H9 (cell line): ENCODE measurements at regions not wholly inside any gene's neighbourhood (a gene's known extent, or its start where the extent isn't known, plus 50 kb on each side); places are given as distances from the start of the nearest gene placed in this dataset.

ENCODE experiments used
- DNase-seq: peaks from one replicate; pipeline ENCODE4 v3.0.0-alpha.2; 2017
- H2AFZ ChIP-seq: one replicate; pipeline ENCODE4 v1.6.1; 2013; ENCODE audit warnings: mild to moderate bottlenecking, low read length, control low read depth, moderate library complexity
- H2AK5ac ChIP-seq: 2 replicates; pipeline ENCODE4 v1.6.1; 2013; ENCODE audit warnings: low read length, control low read depth, mixed read lengths; ENCODE audit not compliant: insufficient read length
- H2BK120ac ChIP-seq: one replicate; pipeline ENCODE4 v1.6.1; 2013; ENCODE audit warnings: low read depth, mild to moderate bottlenecking, low read length, control low read depth, inconsistent platforms; ENCODE audit not compliant: poor library complexity, severe bottlenecking
- H2BK12ac ChIP-seq: 2 replicates; pipeline ENCODE4 v1.6.1; 2013; ENCODE audit warnings: low read length, control low read depth, mixed read lengths, low read depth; ENCODE audit not compliant: insufficient read length
- H2BK15ac ChIP-seq: 2 replicates; pipeline ENCODE4 v1.6.1; 2013; ENCODE audit warnings: low read depth, low read length, control low read depth
- H2BK20ac ChIP-seq: one replicate; pipeline ENCODE4 v1.6.1; 2013; ENCODE audit warnings: low read depth, mild to moderate bottlenecking, low read length, control low read depth, inconsistent platforms; ENCODE audit not compliant: poor library complexity, severe bottlenecking
- H2BK5ac ChIP-seq: 2 replicates; pipeline ENCODE4 v1.6.1; 2013; ENCODE audit warnings: low read length, control low read depth, mixed read lengths; ENCODE audit not compliant: insufficient read length
- H3K14ac ChIP-seq: 2 replicates; pipeline ENCODE4 v1.6.1; 2013; ENCODE audit warnings: low read length, control low read depth; ENCODE audit not compliant: insufficient read depth
- H3K18ac ChIP-seq: 2 replicates; pipeline ENCODE4 v1.6.1; 2013; ENCODE audit warnings: low read depth, mild to moderate bottlenecking, mixed read lengths, low read length, control low read depth; ENCODE audit not compliant: insufficient read length
- H3K23ac ChIP-seq: 2 replicates; pipeline ENCODE4 v1.6.1; 2013; ENCODE audit warnings: low read length, control low read depth, mixed read lengths, low read depth; ENCODE audit not compliant: insufficient read length
- H3K23me2 ChIP-seq: 2 replicates; pipeline ENCODE4 v1.6.1; 2013; ENCODE audit warnings: low read depth, mild to moderate bottlenecking, mixed read lengths, low read length, control low read depth; ENCODE audit not compliant: insufficient read length, poor library complexity, severe bottlenecking
- H3K27ac ChIP-seq: 2 replicates; pipeline ENCODE4 v1.5.1; 2013; ENCODE audit warnings: low read length, control low read depth, mixed read lengths, low read depth; ENCODE audit not compliant: insufficient read length
- H3K27me3 ChIP-seq: 2 replicates; pipeline ENCODE4 v1.6.1; 2013; ENCODE audit warnings: low read length, control low read depth, inconsistent platforms; ENCODE audit not compliant: insufficient read depth
- H3K4ac ChIP-seq: 2 replicates; pipeline ENCODE4 v1.6.1; 2013; ENCODE audit warnings: low read depth, mild to moderate bottlenecking, control low read depth, inconsistent platforms, low read length, moderate library complexity
- H3K4me1 ChIP-seq: 2 replicates; pipeline ENCODE4 v1.6.1; 2013; ENCODE audit warnings: low read length, control low read depth, inconsistent platforms; ENCODE audit not compliant: insufficient read depth
- H3K4me2 ChIP-seq: 2 replicates; pipeline ENCODE4 v1.6.1; 2013; ENCODE audit warnings: low read length, control low read depth, mixed read lengths; ENCODE audit not compliant: insufficient read length, insufficient read depth
- H3K56ac ChIP-seq: 2 replicates; pipeline ENCODE4 v1.6.1; 2013; ENCODE audit warnings: low read depth, mild to moderate bottlenecking, mixed read lengths, low read length, control low read depth; ENCODE audit not compliant: insufficient read length
- H3K79me1 ChIP-seq: 2 replicates; pipeline ENCODE4 v1.6.1; 2013; ENCODE audit warnings: low read depth, mild to moderate bottlenecking, moderate library complexity, low read length, control low read depth, inconsistent platforms; ENCODE audit not compliant: insufficient read depth, poor library complexity, severe bottlenecking
- H3K79me2 ChIP-seq: 2 replicates; pipeline ENCODE4 v1.6.1; 2013; ENCODE audit warnings: low read length, control low read depth, inconsistent platforms; ENCODE audit not compliant: insufficient read depth
- H3K9ac ChIP-seq: 2 replicates; pipeline ENCODE4 v1.6.1; 2013; ENCODE audit warnings: low read length, control low read depth, mixed read lengths; ENCODE audit not compliant: insufficient read length; ENCODE audit errors: extremely low read depth
- H3K9me3 ChIP-seq: one replicate; pipeline ENCODE4 v1.6.1; 2013; ENCODE audit warnings: low read depth, low read length, inconsistent platforms; ENCODE audit not compliant: control insufficient read depth
- H3T11ph ChIP-seq: one replicate; pipeline ENCODE4 v1.6.1; 2013; ENCODE audit warnings: mild to moderate bottlenecking, low read length, control low read depth, inconsistent platforms
- H4K20me1 ChIP-seq: one replicate; pipeline ENCODE4 v1.6.1; 2013; ENCODE audit not compliant: control insufficient read depth, insufficient read length, insufficient read depth
- H4K5ac ChIP-seq: 2 replicates; pipeline ENCODE4 v1.6.1; 2013; ENCODE audit warnings: low read depth, mild to moderate bottlenecking, mixed read lengths, low read length, control low read depth; ENCODE audit not compliant: insufficient read length
- H4K8ac ChIP-seq: replicated peaks from 2 replicates; pipeline ENCODE4 v1.6.1; 2013; ENCODE audit warnings: low read length, control low read depth, mixed read lengths, low read depth; ENCODE audit not compliant: insufficient read length
- H4K91ac ChIP-seq: 2 replicates; pipeline ENCODE4 v1.6.1; 2013; ENCODE audit warnings: low read depth, mild to moderate bottlenecking, moderate library complexity, mixed read lengths, low read length, control low read depth; ENCODE audit not compliant: insufficient read length
- H3K27ac Mint-ChIP-seq, 3 experiments: 2 replicates in 2 of 3; 3 replicates in 1 of 3; pipeline ENCODE4 v1.8.0; 2020 to 2021; ENCODE audit warnings: mixed read lengths in 3 of 3, mild to moderate bottlenecking in 1 of 3, moderate library complexity in 1 of 3
- H3K27me3 Mint-ChIP-seq: 2 replicates; pipeline ENCODE4 v1.8.0; 2021; ENCODE audit warnings: low read depth, mild to moderate bottlenecking, moderate library complexity, mixed read lengths
- H3K36me3 Mint-ChIP-seq, 3 experiments: 2 replicates in 2 of 3; 3 replicates in 1 of 3; pipeline ENCODE4 v1.8.0; 2020 to 2021; ENCODE audit warnings: low read depth in 3 of 3, mixed read lengths in 3 of 3; ENCODE audit not compliant: insufficient read depth in 1 of 3
- H3K4me1 Mint-ChIP-seq, 2 experiments: 2 replicates each; pipeline ENCODE4 v1.8.0; 2020; ENCODE audit warnings: mixed read lengths in 2 of 2
- H3K4me3 Mint-ChIP-seq, 2 experiments: 2 replicates in 1 of 2; 3 replicates in 1 of 2; pipeline ENCODE4 v1.8.0; 2020 to 2021; ENCODE audit warnings: mild to moderate bottlenecking in 2 of 2, mixed read lengths in 2 of 2, moderate library complexity in 1 of 2
- H3K9me3 Mint-ChIP-seq, 2 experiments: 2 replicates in 1 of 2; 3 replicates in 1 of 2; pipeline ENCODE4 v1.8.0; 2020; ENCODE audit warnings: mild to moderate bottlenecking in 2 of 2, mixed read lengths in 2 of 2, moderate library complexity in 1 of 2
- CTCF ChIP-seq: fragments of 200-600 bp; sonication (generic); conservative IDR thresholded peaks from 3 replicates; pipeline ENCODE4 v1.8.0; 2021; ENCODE audit warnings: antibody characterized with exemption, mild to moderate bottlenecking
- WGBS: extraction: QIAGEN DNeasy Blood & Tissue Kit; methylation state at CpG from one replicate; pipeline ENCODE4 v1.1.7; 2013; ENCODE audit warnings: missing lambda C conversion rate, low lambda C conversion rate, mixed read lengths; ENCODE audit not compliant: insufficient read length; ENCODE audit errors: extremely low coverage; 5-methylcytosine and 5-hydroxymethylcytosine counted together

GRCh38 chr10:121102706-121103105 lies 251.5 kb downstream of the WDR11 start:
- H2BK15ac ChIP-seq, result no peak overlapping the region

More at GRCh38 chr10:121102706-121103105, 251.5 kb downstream of the WDR11 start:
- no CpG with 5 or more reads among the region's 4 CpGs for WGBS
- Histone ChIP-seq H4K20me1 (no peaks in the 10 kb centered on the region), H4K91ac (no peak overlapping the region), H4K8ac (no peak overlapping the region), H3K18ac (no peak overlapping the region), H4K5ac (no peak overlapping the region), H3K79me2 (no peaks in the 10 kb centered on the region), H2BK20ac (no peak overlapping the region), H2BK5ac (no peak overlapping the region), H3K56ac (no peak overlapping the region), H3K9ac (no peak overlapping the region), H3K23me2 (no peaks in the 10 kb centered on the region), H3K23ac (no peak overlapping the region), H3K4me1 (peaks cover 2% of the 10 kb centered on the region; the same call in 1 of the 2 replicates), H3K4ac (no peak overlapping the region), H3K27ac (no peak overlapping the region), H2AK5ac (no peak overlapping the region), H3K9me3 (no peaks in the 10 kb centered on the region), H2AFZ (no peak overlapping the region), H3K27me3 (no peaks in the 10 kb centered on the region), H3K79me1 (no peaks in the 10 kb centered on the region), H2BK120ac (no peak overlapping the region), H2BK12ac (no peak overlapping the region), H3K14ac (no peak overlapping the region), H3K4me2 (no peak overlapping the region), H3T11ph (no peak overlapping the region)
- Mint-ChIP-seq H3K4me3 (no peak overlapping the region; a peak in 1 of 5 replicates), H3K36me3 (no peaks in the 10 kb centered on the region), H3K27ac (no peak overlapping the region), H3K4me1 (peaks cover 21 to 25% of the 10 kb centered on the region in 2 experiments), H3K9me3 (no peaks in the 10 kb centered on the region), H3K27me3 (peaks cover 6% of the 10 kb centered on the region)
- no peak for TF ChIP-seq CTCF
- DNase-seq, result no peak
